GM21381 (cell line): ENCODE measurements at regions not wholly inside any gene's neighbourhood (a gene's known extent, or its start where the extent isn't known, plus 50 kb on each side); places are given as distances from the start of the nearest gene placed in this dataset.
"Not testable (repeated sequence)": the region's sequence is repeated elsewhere in the genome, so short reads cannot be mapped to it uniquely, and the experiment has no call there.

ENCODE experiments used
- ATAC-seq: cut with Tn5 transposase; IDR thresholded peaks from one replicate; pipeline ENCODE4 v1.9.1; 2021; ENCODE audit warnings: mild to moderate bottlenecking, moderate library complexity; ENCODE audit not compliant: unreplicated experiment

DNA sequence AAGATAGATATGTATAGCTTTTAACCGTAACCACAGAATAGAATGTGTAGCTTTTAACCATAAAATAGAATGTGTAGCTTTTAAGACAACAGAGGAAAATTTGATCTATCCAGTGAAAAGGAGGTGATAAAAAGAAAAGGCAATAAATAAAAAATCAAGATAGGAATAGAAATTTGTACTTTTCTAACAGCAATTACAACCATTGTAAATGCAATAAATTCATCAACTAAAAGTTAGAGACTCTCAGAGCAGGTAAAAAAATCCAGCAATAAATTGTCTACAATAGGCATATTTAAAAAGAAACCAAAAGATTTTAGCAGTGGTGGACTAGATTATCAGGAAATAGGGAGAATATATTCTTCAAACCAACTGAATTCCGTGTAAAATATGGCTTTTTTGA is 63.8 kb upstream of the ABHD2 start:
- ATAC-seq: no peak

DNA sequence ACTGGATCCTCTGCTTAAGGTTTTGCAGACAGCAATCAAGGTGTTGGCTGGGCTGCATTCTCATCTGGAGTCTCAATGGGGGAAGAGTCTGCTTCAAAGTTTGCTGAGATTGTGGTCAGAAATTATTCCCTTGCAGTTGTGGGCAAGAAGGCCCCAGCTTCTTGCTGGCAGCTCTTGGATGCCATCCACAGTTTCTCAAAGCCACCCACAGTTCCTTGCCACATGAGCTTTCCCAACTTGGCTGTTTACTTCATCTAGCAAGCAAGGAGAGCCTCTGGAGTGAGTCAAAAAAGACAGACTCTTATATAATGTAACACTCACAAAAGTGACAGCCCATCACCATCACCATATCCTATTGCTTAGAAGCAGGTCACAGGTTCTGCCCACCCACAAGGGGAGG is 62.1 kb upstream of the ABHD2 start:
- ATAC-seq: no peak

DNA sequence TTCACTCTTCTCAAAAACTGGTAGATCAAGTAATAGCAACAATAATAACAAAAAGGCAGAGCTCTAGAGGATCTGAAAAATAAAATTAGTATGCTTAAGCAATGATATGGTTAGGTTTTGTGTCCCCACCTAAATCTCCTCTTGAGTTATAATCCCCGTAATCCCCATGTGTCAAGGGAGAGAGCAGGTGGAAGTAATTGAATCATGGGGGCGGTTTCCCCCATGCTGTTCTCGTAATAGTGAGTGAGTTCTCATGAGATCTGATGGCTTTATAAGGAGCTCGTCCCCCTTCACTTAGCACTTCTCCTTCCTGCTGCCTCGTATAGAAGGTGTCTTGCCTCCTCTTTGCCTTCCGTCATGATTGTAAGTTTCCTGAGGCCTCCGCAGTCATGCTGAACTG is 60.2 kb upstream of the ABHD2 start:
- no peak for ATAC-seq

DNA sequence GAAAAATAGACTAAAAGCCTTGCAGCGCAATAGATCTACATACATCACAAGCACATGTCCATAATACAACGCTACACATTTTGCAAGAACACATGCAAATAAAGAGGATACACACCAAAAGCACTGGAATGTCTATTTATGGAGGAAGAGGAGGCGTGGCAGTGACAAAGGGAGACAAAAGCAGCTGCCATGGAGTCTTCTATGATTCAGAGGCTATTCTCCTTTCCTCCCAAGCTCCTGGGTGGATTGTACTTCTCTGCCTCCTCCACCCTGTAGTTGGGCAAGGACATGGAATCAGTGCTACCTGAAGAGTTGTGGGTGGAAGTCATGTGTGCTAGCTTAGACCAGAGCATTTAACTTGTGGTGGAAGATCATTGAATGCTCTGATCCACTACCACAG is 57.9 kb upstream of the ABHD2 start:
- ATAC-seq: no peak

DNA sequence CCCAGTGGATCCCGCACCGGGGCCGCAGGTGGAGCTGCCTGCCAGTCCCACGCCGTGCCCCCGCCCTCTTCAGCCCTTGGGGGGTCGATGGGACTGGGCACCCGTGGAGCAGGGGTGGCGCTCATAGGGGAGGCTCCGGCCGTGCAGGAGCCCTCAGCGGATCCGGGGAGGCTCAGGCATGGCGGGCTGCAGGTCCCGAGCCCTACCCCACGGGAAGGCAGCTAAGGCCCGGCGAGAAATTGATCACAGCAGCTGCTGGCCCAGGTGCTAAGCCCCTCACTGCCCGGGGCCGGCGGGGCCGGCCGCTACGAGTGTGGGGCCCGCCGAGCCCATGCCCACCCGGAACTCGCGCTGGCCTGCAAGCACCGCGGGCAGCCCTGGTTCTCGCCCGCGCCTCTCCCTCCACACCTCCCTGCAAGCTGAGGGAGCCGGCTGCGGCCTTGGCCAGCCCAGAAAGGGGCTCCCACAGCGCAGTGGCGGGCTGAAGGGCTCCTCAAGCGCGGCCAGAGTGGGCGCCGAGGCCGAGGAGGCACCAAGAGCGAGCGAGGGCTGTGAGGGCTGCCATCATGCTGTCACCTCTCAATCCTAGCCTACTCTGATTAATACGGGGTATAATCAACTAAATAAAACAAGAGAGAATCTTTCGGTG is 56.5 kb upstream of the ABHD2 start:
- ATAC-seq: not testable (repeated sequence)

DNA sequence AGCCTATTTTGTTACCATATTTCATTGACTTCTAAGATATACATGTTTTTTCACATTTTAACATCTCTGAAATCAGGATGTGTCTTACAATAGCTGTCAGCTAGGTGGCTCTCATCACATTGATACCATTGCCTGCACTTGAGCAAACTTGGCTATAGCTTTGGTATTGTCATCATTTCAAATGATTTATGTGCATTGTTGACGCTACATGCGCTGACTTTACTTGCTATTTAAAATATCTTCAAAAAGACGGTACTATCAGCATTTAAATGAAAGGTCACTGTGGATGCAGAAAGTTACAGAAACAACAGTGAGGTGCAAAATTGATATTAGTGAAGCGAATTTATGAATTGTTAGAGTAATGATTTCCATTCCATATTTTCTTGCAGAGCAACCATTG is 54.0 kb upstream of the ABHD2 start:
- no peak for ATAC-seq

DNA sequence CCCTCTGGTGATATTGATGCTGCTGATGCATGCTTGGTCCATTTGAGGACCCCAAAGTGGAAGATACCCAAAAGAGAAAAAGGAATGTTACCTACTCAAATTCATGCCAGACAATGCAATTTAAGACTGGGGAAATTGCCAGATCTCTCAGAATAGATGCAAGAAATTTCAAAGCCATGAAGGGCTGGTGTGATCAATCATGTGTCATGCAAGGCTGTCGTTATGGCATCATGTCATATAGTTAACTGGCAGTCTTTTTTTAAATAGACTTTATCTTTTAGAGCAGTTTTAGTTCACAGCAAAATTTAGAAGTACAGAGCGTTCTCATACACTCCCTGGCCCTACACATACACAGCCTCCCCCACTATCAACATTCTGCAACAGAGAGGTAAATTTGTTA is 53.1 kb upstream of the ABHD2 start:
- ATAC-seq: no peak

DNA sequence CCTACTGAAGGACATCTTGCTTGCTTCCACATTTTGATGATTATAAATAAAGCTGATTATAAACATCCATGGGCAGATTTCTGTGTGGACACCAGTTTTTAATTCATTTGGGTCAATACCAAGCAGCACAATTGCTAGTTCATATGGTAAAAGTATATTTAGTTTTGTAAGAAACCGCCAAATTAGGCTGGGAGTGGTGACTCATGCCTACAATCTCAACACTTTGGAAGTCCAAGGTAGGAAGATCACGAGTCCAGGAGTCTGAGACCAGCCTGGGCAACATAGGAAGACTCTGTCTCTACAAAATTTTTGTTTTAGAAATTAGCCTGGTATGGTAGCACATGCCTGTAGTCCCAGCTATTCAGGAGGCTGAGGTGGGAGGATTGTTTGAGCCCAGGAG is 52.6 kb upstream of the ABHD2 start:
- no peak for ATAC-seq

DNA sequence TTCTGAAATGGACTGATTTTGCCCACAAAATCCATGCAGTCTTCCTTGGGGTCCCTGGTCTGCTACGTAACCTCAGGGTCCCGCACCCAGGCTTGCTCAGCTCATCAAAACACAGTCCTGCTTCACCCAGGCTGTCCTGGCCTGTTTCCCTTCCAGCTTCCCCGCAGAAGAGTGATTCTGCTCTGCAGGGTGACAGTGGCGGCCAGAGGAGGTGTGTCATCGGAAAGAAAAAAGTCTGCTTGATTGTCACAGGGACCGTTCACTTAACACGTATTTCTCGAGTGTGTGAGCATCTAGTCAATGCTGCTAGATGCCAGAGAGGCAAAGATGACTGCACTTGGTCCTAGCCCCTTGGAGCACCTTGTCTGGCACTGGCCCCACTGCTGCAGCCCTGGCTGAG is 50.1 kb upstream of the ABHD2 start:
- no peak for ATAC-seq
